Fibroblast of skin of right quadriceps (primary cell): ENCODE measurements at regions not wholly inside any gene's neighbourhood (a gene's known extent, or its start where the extent isn't known, plus 50 kb on each side); places are given as distances from the start of the nearest gene placed in this dataset.

Experiments
- DNase-seq: peaks from one replicate; pipeline ENCODE4 v3.0.0-alpha.2; 2013

- peak; percentile 24 for DNase-seq
These were observed 105.6 kb downstream of the SPRY2 start for GRCh38 chr13:80235166-80235966.

- DNase-seq = no peak
These were observed 113.3 kb downstream of the SPRY2 start for GRCh38 chr13:80227645-80228044.

- DNase-seq = no peak
These were observed 114.3 kb downstream of the SPRY2 start for GRCh38 chr13:80226645-80227044.

DNA sequence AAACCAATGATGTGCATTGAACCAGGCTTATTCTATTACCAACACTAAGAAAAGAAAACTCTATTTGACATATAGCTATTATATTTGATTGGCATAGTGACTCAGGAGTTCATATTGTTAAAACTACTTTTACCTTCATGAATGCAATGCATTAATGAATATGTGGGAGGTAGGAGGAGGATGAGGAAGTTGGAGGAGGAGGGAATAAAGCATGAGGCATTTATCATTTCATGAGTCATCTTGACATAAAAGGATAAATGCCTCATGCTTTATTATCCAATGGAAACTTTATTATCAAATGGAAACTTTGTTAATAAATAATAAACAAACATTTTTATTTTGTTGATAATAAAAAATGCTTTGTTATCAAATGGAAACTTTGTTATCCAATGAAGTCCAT is 116.5 kb downstream of the SPRY2 start:
- DNase-seq = peak; percentile 20

- DNase-seq = no peak
These were observed 123.1 kb downstream of the SPRY2 start for GRCh38 chr13:80217614-80218456.

DNA sequence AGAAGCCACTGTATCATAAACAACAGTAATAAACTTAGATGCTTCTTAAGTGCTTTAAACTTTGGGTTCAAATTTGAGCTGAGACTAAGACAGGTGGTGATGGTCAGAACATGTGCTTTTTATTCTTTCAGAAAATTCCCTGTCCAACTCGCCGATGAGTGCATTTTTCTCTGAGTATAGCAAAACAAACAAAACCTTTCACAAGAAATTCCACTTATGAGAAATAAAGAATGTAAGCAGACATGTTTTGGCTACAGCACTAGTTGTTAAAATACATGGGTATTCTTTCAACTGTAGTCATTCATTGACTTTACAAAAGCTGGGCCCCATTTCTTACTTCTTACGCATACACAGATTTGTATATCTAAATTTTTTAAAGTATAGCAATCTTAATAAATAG is 125.6 kb downstream of the SPRY2 start:
- peak; percentile 29 for DNase-seq

- DNase-seq = peak; percentile 40
These were observed 126.4 kb downstream of the SPRY2 start for GRCh38 chr13:80214521-80214991.

DNA sequence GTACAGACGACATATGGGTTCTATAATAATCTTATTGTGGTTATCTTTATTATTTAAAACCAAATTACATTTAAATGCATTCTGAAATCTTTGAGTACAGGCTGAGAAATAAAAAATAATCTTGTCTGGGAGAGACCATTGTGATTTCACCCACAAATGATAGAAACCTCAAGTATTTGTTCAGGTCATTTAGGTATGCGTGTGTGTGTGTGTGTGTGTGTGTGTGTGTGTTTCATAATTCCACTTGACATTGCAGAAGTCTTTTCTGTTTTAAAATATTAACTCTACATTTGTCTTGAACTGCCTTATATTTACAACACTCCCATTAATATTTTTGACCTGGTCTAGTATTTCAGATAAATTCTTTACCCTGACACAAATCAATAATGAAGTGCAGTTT is 126.9 kb downstream of the SPRY2 start:
- DNase-seq = no peak

DNA sequence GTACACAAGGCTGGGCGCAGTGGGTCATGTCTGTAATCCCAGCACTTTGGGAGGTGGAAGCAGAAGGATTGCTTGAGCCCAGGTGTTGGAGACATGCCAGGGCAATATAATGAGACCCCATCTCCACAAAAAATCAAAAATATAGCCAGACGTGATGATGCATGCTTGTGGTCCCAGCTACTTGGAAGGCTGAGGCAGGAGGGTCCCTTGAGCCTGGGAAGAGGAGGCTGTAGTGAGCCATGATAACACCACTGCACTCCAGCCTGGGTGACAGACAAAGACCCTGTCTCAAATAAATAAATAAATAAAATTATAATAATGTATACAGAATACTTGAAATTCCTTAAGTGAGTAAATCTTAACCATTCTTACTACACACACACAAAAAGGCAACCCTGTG is 127.7 kb downstream of the SPRY2 start:
- DNase-seq = no peak

DNA sequence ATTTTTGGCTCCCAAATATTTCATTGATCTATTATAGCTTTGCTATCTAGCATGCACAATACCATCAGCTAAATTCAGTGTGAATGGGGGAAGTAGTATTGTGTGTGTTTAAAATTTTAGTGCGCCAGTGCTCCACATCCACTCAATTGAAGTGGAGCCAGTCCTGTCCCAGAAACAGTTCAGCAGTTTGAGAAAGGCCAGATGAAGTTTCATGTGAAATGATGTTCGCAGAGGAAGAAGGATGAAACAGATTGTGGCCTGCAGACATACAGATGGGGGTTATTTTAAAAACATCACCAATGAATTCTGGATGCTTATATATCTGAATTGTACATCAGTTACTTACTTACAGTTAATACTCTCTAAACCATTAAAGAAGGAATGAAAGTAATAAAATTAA is 129.4 kb downstream of the SPRY2 start:
- DNase-seq = no peak

DNA sequence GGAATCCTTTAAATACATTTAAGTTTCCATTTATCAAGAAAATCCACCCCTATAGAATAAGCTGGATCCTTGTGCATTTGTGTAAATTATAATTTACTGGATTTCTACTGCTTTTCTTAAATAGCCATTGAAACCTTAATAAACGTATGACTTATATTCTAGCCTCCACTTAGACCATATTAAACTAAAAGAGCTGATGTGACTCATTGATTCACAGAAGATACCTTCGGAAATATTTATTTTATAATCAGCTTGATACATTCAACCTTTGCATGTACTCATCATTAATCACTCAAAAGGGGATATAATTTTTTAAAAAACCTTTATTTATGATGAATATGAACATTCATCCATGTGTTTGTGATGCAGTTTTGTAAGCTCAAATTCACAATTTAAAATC is 136.3 kb downstream of the SPRY2 start:
- no peak for DNase-seq

DNA sequence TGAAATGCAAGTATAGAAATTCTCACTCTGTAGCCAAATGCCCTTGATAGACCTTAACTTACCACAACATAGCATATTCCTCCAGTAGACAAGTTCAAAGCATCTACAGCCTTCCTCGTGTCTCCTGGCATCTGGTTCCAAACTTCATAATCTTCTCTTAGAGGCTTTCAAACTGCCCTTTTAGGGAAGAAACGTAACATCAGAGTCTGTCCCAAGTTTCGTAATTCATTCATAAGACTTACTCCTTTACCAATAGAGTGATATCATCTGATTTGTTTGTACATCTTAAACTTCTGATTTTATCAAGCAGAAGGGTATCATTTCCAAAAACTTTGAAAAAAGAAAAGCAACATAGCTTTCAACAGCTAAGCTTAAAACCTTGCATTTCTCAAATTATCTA is 137.4 kb downstream of the SPRY2 start:
- no peak for DNase-seq

- no peak for DNase-seq
These were observed 139.0 kb downstream of the SPRY2 start for GRCh38 chr13:80201694-80202468.

GRCh38 chr13:80199585-80200292 is 141.2 kb downstream of the SPRY2 start:
- no peak for DNase-seq

- DNase-seq = no peak
These were observed 141.9 kb downstream of the SPRY2 start for GRCh38 chr13:80199067-80199466.

- DNase-seq = peak; percentile 27
These were observed 144.2 kb downstream of the SPRY2 start for GRCh38 chr13:80196756-80197155.

- no peak for DNase-seq
These were observed 145.3 kb downstream of the SPRY2 start for GRCh38 chr13:80195649-80196048.

GRCh38 chr13:80189889-80190597 is 150.9 kb downstream of the SPRY2 start:
- DNase-seq = no peak

- no peak for DNase-seq
These were observed 160.1 kb downstream of the SPRY2 start for GRCh38 chr13:80180740-80181355.

GRCh38 chr13:80177327-80177726 is 163.6 kb downstream of the SPRY2 start:
- no peak for DNase-seq

DNA sequence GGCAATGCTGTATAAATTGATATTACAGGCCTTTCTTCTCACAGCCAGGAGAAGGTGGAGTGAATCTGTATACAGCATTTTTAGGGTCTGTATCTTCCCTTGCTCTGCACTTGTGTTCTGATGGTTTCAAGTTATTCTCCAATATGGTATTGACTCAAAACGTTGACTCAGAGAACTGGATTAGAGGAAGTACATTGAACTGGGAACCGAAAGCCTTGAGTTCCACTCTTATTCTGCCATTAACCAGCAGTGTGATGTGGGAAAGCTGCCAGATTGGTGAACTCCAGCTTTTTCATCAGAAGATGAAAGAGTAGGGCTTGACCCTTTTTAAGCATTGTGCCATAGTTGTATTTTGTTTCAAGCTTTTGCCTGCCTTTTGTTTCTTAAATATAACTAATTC is 167.7 kb downstream of the SPRY2 start:
- no peak for DNase-seq
